ENCODE measurements at regions not wholly inside any gene's neighbourhood (a gene's known extent, or its start where the extent isn't known, plus 50 kb on each side); places are given as distances from the start of the nearest gene placed in this dataset.
A peak's percentile ranks its signal among the peaks of the same experiment; 100 is the strongest.

DNA sequence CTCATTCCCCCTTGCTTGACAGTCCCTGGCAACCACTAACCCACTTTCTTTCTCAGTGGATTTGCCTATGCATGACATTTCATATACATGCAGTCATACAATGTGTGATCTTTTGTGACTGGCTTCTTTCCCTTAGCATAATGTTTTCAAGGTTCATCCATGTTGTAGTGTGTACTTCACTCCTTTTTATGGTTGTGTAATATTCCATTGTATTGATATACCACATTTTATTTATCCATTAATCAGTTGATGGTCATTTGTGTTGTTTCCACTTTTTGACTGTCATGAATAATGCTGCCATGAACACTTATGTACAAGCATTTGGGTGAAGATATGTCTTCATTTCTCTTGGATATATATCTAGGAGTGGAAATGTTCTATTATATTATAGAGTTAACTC lies 127.7 kb upstream of the GRIK3 start:
- DNase-seq: no peak
- no peaks in the 10 kb centered on the region for H3K9me3 ChIP-seq (ENCODE audit: control insufficient read depth in 1 of 2, low read length in 2 of 2)
- no peak overlapping the region for H3K4me3 Mint-ChIP-seq
- peaks cover 10 to 14% of the 10 kb centered on the region in 2 donors for H3K27me3 Mint-ChIP-seq
- ChIA-PET CTCF (ENCODE audit: partially characterized antibody) (no interaction called here), POLR2A (ENCODE audit: partially characterized antibody) (no interaction called here)
- intact Hi-C loops (cut with micrococcal nuclease): no loop called here
- H3K36me3 Mint-ChIP-seq: no peaks in the 10 kb centered on the region
- no peaks in the 10 kb centered on the region for H3K4me1 Mint-ChIP-seq
- no peak overlapping the region for H3K4me3 ChIP-seq (ENCODE audit: low read length in 2 of 2)
- H3K9me3 Mint-ChIP-seq: peaks cover 2 to 42% (median 25%) of the 10 kb centered on the region in 8 donors
- no peak overlapping the region for H3K27ac Mint-ChIP-seq
- H3K27me3 ChIP-seq (ENCODE audit: insufficient read depth, low read length): no peaks in the 10 kb centered on the region
- H3K27ac ChIP-seq (ENCODE audit: low read depth, low read length): no peak overlapping the region
- no peaks in the 10 kb centered on the region for H3K4me1 ChIP-seq (ENCODE audit: insufficient read depth, low read length)
- no peaks in the 10 kb centered on the region for H3K36me3 ChIP-seq (ENCODE audit: insufficient read depth, low read length)

DNA sequence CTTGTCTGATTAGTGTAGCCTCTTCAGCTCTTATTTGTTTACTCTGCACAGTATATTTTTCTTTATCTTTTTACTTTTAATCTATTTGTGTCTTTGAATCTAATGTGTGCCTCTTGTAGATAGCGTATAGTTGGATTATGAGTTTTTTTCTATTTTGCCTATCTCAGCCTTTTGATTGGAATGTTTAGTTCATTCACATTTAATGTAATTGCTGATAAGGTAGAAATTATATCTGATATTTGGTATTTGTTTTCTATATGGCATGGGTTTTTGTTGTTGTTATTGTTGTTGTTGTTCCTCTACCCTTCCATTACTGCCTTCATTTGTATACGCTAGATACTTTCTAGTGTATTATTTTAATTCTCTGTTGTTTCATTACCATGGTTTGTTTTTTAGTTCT lies 131.7 kb upstream of the GRIK3 start:
- H3K9me3 ChIP-seq (ENCODE audit: control insufficient read depth in 1 of 2, low read length in 2 of 2): no peaks in the 10 kb centered on the region
- Mint-ChIP-seq H3K9me3 (peaks cover 3 to 48% (median 31%) of the 10 kb centered on the region in 8 donors), H3K27ac (no peak overlapping the region), H3K36me3 (no peaks in the 10 kb centered on the region), H3K4me3 (no peak overlapping the region), H3K4me1 (no peaks in the 10 kb centered on the region), H3K27me3 (peaks cover 17 to 29% of the 10 kb centered on the region in 2 donors)
- CTCF ChIA-PET (ENCODE audit: partially characterized antibody): no interaction called here
- H3K36me3 ChIP-seq (ENCODE audit: insufficient read depth, low read length): no peaks in the 10 kb centered on the region
- no peaks in the 10 kb centered on the region for H3K4me1 ChIP-seq (ENCODE audit: insufficient read depth, low read length)
- POLR2A ChIA-PET (ENCODE audit: partially characterized antibody): no interaction called here
- H3K27ac ChIP-seq (ENCODE audit: low read depth, low read length): no peak overlapping the region
- DNase-seq: no peak
- intact Hi-C loops (cut with micrococcal nuclease): no loop called here
- H3K27me3 ChIP-seq (ENCODE audit: insufficient read depth, low read length): no peaks in the 10 kb centered on the region
- H3K4me3 ChIP-seq (ENCODE audit: low read length in 2 of 2): no peak overlapping the region

DNA sequence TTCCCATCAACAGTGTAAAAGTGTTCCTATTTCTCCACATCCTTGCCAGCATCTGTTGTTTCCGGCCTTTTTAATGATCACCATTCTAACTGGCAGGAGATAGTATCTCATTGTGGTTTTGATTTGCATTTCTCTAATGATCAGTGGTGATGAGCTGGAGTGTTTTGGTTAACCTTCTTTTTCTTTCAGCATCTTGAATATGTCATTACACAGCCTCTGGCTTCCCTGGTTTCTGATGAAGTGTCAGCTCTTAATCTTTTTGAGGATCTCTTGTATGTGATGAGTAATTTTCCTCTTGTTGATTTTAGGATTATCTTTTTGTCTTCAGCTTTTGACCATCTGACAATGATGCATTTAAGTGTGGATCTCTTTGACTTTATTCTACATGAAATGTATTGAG lies 133.2 kb upstream of the GRIK3 start:
- no peaks in the 10 kb centered on the region for H3K4me1 Mint-ChIP-seq
- Histone ChIP-seq H3K4me1 (ENCODE audit: insufficient read depth, low read length) (no peaks in the 10 kb centered on the region), H3K36me3 (ENCODE audit: insufficient read depth, low read length) (no peaks in the 10 kb centered on the region), H3K4me3 (ENCODE audit: low read length in 2 of 2) (no peak overlapping the region), H3K27ac (ENCODE audit: low read depth, low read length) (no peak overlapping the region), H3K27me3 (ENCODE audit: insufficient read depth, low read length) (no peaks in the 10 kb centered on the region), H3K9me3 (ENCODE audit: control insufficient read depth in 1 of 2, low read length in 2 of 2) (no peaks in the 10 kb centered on the region)
- peak overlapping the region in 1 of 7 donors; percentile 23 for H3K27ac Mint-ChIP-seq
- no peak for DNase-seq
- no peaks in the 10 kb centered on the region for H3K36me3 Mint-ChIP-seq
- POLR2A ChIA-PET (ENCODE audit: partially characterized antibody): no interaction called here
- H3K4me3 Mint-ChIP-seq: no peak overlapping the region
- H3K9me3 Mint-ChIP-seq: peaks cover 0 to 37% (median 26%) of the 10 kb centered on the region in 8 donors
- intact Hi-C loops (cut with micrococcal nuclease): no loop called here
- CTCF ChIA-PET (ENCODE audit: partially characterized antibody): no interaction called here
- peaks cover 17 to 26% of the 10 kb centered on the region in 2 donors for H3K27me3 Mint-ChIP-seq

DNA sequence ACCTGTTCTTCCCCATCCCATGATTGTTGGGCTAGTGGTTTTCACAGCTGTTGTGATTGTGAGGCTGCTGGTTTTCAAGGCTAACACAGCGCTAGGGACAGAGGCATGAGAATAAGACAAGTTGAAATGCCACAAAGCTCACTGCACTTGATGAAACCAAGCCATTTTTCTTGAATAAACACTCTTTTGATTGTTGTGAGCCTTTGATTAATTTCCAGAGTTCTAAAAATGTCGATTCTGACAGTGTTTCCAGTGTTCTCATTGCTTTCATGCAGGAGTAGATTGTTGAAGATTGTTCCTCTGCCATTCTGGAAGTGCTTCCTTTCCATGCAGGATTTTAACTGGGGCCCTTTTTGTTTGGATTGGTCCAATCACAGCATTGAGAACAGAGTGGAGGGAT lies 134.9 kb upstream of the GRIK3 start:
- ChIA-PET POLR2A (ENCODE audit: partially characterized antibody) (no interaction called here), CTCF (ENCODE audit: partially characterized antibody) (no interaction called here)
- H3K36me3 Mint-ChIP-seq: no peaks in the 10 kb centered on the region
- peaks cover 0 to 35% (median 23%) of the 10 kb centered on the region in 8 donors for H3K9me3 Mint-ChIP-seq
- no peak overlapping the region for H3K4me3 Mint-ChIP-seq
- no peak overlapping the region for H3K27ac Mint-ChIP-seq
- no peak for DNase-seq
- intact Hi-C loops (cut with micrococcal nuclease): no loop called here
- Histone ChIP-seq H3K27ac (ENCODE audit: low read depth, low read length) (no peak overlapping the region), H3K4me3 (ENCODE audit: low read length in 2 of 2) (no peak overlapping the region), H3K4me1 (ENCODE audit: insufficient read depth, low read length) (no peaks in the 10 kb centered on the region), H3K36me3 (ENCODE audit: insufficient read depth, low read length) (no peaks in the 10 kb centered on the region), H3K27me3 (ENCODE audit: insufficient read depth, low read length) (no peaks in the 10 kb centered on the region), H3K9me3 (ENCODE audit: control insufficient read depth in 1 of 2, low read length in 2 of 2) (no peaks in the 10 kb centered on the region)
- no peaks in the 10 kb centered on the region for H3K4me1 Mint-ChIP-seq
- H3K27me3 Mint-ChIP-seq: peaks cover 17 to 32% of the 10 kb centered on the region in 2 donors

DNA sequence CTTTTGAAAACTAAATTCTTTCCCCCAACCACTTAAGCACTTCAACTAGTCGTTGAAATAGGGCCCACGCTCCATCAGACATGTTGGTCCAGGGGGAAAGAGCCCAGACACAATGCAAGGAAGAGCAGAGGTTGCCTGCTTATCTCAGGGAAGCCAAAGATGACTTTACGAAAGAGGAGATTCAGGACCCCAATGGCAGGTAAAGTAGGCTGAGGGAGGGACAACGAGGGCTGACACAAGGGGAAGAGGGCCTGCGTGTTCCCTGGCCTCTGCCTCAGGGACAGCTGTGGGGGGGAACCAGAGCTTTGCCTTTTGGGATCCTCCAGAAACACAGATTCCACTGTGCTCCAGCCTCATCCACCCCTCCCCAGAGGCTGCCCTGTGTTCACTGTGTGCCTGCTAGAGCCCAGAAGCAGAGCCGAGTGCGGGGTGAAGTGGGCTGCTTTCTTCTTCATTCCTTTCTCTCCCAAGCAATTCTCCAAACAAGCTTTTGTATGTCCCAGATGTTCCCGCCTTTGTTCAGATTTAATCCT lies 135.5 kb upstream of the GRIK3 start:
- Histone ChIP-seq H3K27ac (ENCODE audit: low read depth, low read length) (no peak overlapping the region), H3K27me3 (ENCODE audit: insufficient read depth, low read length) (no peaks in the 10 kb centered on the region), H3K4me1 (ENCODE audit: insufficient read depth, low read length) (no peaks in the 10 kb centered on the region), H3K4me3 (ENCODE audit: low read length in 2 of 2) (no peak overlapping the region), H3K36me3 (ENCODE audit: insufficient read depth, low read length) (no peaks in the 10 kb centered on the region), H3K9me3 (ENCODE audit: control insufficient read depth in 1 of 2, low read length in 2 of 2) (no peaks in the 10 kb centered on the region)
- H3K27me3 Mint-ChIP-seq: peaks cover 19 to 35% of the 10 kb centered on the region in 2 donors
- intact Hi-C loops (cut with micrococcal nuclease): no loop called here
- peak overlapping the region in 1 of 8 donors; percentile 29 for H3K4me3 Mint-ChIP-seq
- ChIA-PET POLR2A (ENCODE audit: partially characterized antibody) (no interaction called here), CTCF (ENCODE audit: partially characterized antibody) (no interaction called here)
- no peaks in the 10 kb centered on the region for H3K36me3 Mint-ChIP-seq
- no peak overlapping the region for H3K27ac Mint-ChIP-seq
- no peaks in the 10 kb centered on the region for H3K4me1 Mint-ChIP-seq
- peaks cover 0 to 31% (median 20%) of the 10 kb centered on the region in 8 donors for H3K9me3 Mint-ChIP-seq
- no peak for DNase-seq

DNA sequence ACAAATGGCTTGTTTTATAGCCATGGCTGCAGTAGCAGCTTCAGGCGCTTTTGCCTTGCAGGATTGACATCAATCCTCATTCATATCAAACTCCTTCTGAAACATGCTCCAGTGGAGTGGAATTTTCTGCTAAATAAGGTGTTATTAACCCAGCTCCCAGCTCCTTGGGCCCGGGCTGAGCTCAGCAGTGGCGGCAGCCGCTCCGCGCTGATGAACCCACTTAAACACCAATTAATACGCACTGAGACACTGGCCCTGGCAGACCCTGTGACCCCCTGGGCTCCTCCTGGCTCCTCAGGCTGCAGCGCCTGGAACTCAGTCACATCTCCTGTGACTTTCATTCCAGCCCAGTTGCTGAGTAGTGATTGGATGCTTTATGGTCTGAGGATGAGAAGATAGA lies 137.4 kb upstream of the GRIK3 start:
- Histone ChIP-seq H3K27me3 (ENCODE audit: insufficient read depth, low read length) (no peaks in the 10 kb centered on the region), H3K27ac (ENCODE audit: low read depth, low read length) (no peak overlapping the region), H3K4me3 (ENCODE audit: low read length in 2 of 2) (no peak overlapping the region), H3K36me3 (ENCODE audit: insufficient read depth, low read length) (no peaks in the 10 kb centered on the region), H3K4me1 (ENCODE audit: insufficient read depth, low read length) (no peaks in the 10 kb centered on the region), H3K9me3 (ENCODE audit: control insufficient read depth in 1 of 2, low read length in 2 of 2) (no peaks in the 10 kb centered on the region)
- intact Hi-C loops (cut with micrococcal nuclease): no loop called here
- CTCF ChIA-PET (ENCODE audit: partially characterized antibody): no interaction called here
- no peak overlapping the region for H3K4me3 Mint-ChIP-seq
- POLR2A ChIA-PET (ENCODE audit: partially characterized antibody): no interaction called here
- H3K27me3 Mint-ChIP-seq: peaks cover 14 to 39% of the 10 kb centered on the region in 2 donors
- no peak overlapping the region for H3K27ac Mint-ChIP-seq
- H3K4me1 Mint-ChIP-seq: no peaks in the 10 kb centered on the region
- DNase-seq: no peak
- H3K9me3 Mint-ChIP-seq: peaks cover 0 to 16% (median 7%) of the 10 kb centered on the region in 8 donors
- H3K36me3 Mint-ChIP-seq: no peaks in the 10 kb centered on the region

DNA sequence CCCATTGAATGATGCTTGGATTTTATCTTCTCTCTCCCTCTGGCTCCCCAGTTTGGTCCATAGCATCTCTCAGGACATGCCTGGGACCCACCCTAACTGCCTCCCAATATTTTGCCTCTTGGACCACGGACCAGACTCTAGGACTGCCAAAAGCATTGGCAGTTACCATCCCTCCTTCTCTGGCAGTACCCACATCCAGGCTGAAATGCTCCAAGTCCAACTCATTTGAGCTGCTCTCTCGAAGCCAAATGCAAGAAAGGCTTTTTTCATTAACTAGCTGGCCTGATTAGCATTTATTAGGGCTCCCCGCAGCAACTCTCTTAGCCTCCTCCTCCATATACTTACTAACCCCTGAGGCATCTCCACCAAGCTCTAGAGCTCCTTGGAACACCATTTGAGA lies 140.0 kb upstream of the GRIK3 start:
- no peak for DNase-seq
- H3K4me1 ChIP-seq (ENCODE audit: insufficient read depth, low read length): no peaks in the 10 kb centered on the region
- ChIA-PET POLR2A (ENCODE audit: partially characterized antibody) (no interaction called here), CTCF (ENCODE audit: partially characterized antibody) (no interaction called here)
- Mint-ChIP-seq H3K27ac (no peak overlapping the region), H3K9me3 (peaks cover 0 to 3% (median 0%) of the 10 kb centered on the region in 8 donors), H3K4me3 (no peak overlapping the region), H3K4me1 (no peaks in the 10 kb centered on the region), H3K27me3 (peaks cover 8 to 29% of the 10 kb centered on the region in 2 donors), H3K36me3 (no peaks in the 10 kb centered on the region)
- H3K9me3 ChIP-seq (ENCODE audit: control insufficient read depth in 1 of 2, low read length in 2 of 2): no peaks in the 10 kb centered on the region
- H3K36me3 ChIP-seq (ENCODE audit: insufficient read depth, low read length): no peaks in the 10 kb centered on the region
- H3K27me3 ChIP-seq (ENCODE audit: insufficient read depth, low read length): no peaks in the 10 kb centered on the region
- intact Hi-C loops (cut with micrococcal nuclease): no loop called here
- H3K27ac ChIP-seq (ENCODE audit: low read depth, low read length): no peak overlapping the region
- H3K4me3 ChIP-seq (ENCODE audit: low read length in 2 of 2): no peak overlapping the region

DNA sequence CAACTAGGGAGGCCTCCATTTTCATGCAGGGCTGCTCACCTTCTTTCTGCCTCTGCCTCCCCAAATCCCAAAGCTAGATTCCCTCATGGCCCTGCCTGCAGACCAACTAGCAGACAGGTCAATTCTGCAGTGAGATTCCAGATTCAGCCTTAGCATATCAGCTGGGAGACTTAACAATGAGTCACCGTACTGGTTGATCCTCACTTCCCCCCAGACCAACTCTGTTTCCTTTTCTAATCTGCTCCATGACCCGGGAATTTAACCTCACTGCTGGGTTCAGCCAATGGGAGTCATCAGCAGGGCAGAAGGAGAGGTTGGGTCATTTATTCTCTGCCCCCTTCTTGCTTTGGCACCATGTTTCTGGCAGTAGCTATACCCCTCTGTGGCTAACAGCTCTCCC lies 140.6 kb upstream of the GRIK3 start:
- no peak overlapping the region for H3K4me3 ChIP-seq (ENCODE audit: low read length in 2 of 2)
- H3K4me3 Mint-ChIP-seq: no peak overlapping the region
- intact Hi-C loops (cut with micrococcal nuclease): no loop called here
- H3K9me3 Mint-ChIP-seq: peaks cover 0 to 2% (median 0%) of the 10 kb centered on the region in 8 donors
- H3K4me1 Mint-ChIP-seq: no peaks in the 10 kb centered on the region
- peaks cover 12 to 28% of the 10 kb centered on the region in 2 donors for H3K27me3 Mint-ChIP-seq
- H3K27ac ChIP-seq (ENCODE audit: low read depth, low read length): no peak overlapping the region
- ChIA-PET CTCF (ENCODE audit: partially characterized antibody) (no interaction called here), POLR2A (ENCODE audit: partially characterized antibody) (no interaction called here)
- no peaks in the 10 kb centered on the region for H3K36me3 ChIP-seq (ENCODE audit: insufficient read depth, low read length)
- no peaks in the 10 kb centered on the region for H3K36me3 Mint-ChIP-seq
- no peak for DNase-seq
- no peaks in the 10 kb centered on the region for H3K9me3 ChIP-seq (ENCODE audit: control insufficient read depth in 1 of 2, low read length in 2 of 2)
- no peak overlapping the region for H3K27ac Mint-ChIP-seq
- no peaks in the 10 kb centered on the region for H3K4me1 ChIP-seq (ENCODE audit: insufficient read depth, low read length)
- H3K27me3 ChIP-seq (ENCODE audit: insufficient read depth, low read length): no peaks in the 10 kb centered on the region
